K562 (cell line): ENCODE measurements at regions not wholly inside any gene's neighbourhood (a gene's known extent, or its start where the extent isn't known, plus 50 kb on each side); places are given as distances from the start of the nearest gene placed in this dataset.

ENCODE experiments used
- ATAC-seq: fragments of 200-7000 bp; cut with Tn5 transposase; 3 replicates; pipeline ENCODE4 v1.9.1; 2020; ENCODE audit warnings: moderate library complexity
- BruUV-seq: library from RNA; stranded (reverse); fragments of 400-500 nt; replicated peaks from 2 replicates; lab custom pipeline; 2021; lab: Mats Ljungman, UMichigan
- CTCF ChIA-PET: fragments of 300-600 bp; formaldehyde crosslinking; extraction: SDS; loops from one replicate; lab custom pipeline; 2021; ENCODE audit warnings: low intra/inter-chr PET ratio; lab: Yijun Ruan, JAX
- POLR2A ChIA-PET: fragments of 300-600, 350-650 bp; sonication (Branson Sonifier 250); formaldehyde crosslinking; extraction: SDS; loops from one replicate; lab custom pipeline; 2021; ENCODE audit warnings: antibody characterized with exemption, inconsistent platforms; lab: Yijun Ruan, JAX
- DNase-seq, 4 experiments: peaks; one replicate each; pipeline versions ENCODE4 v3.0.0 to v3.0.0-alpha.2; 2011 to 2018; ENCODE audit warnings: low spot score in 3 of 4, mixed read lengths in 3 of 4; ENCODE audit errors: extremely low read depth in 1 of 4
- FAIRE-seq: peaks from 2 replicates; lab custom pipeline; 2011; peaks lifted over from hg19 to GRCh38; lab: Jason Lieb, UNC
- H2AFZ ChIP-seq: 2 replicates; pipeline ENCODE4 v1.6.0; 2011; ENCODE audit warnings: low read depth, low read length, control low read depth, inconsistent platforms
- H3K27ac ChIP-seq: fragments of 200-600 bp; 3 replicates; pipeline ENCODE4 v1.8.0; 2011; ENCODE audit warnings: low read depth, mild to moderate bottlenecking, control low read depth, inconsistent platforms, low read length, moderate library complexity, mixed read lengths; ENCODE audit errors: extremely low read depth
- H3K27me3 ChIP-seq, 2 experiments: fragments of 300-600 bp in 1 of 2; 2 replicates in 1 of 2; 3 replicates in 1 of 2; pipeline versions ENCODE4 v1.6.0 to v1.8.0; 2011; ENCODE audit warnings: inconsistent platforms in 2 of 2, low read length in 2 of 2, mild to moderate bottlenecking in 1 of 2, mixed read lengths in 1 of 2, moderate library complexity in 1 of 2; ENCODE audit not compliant: control insufficient read depth in 2 of 2, insufficient read depth in 2 of 2
- H3K36me3 ChIP-seq: fragments of 300-600 bp; 3 replicates; pipeline ENCODE4 v1.8.0; 2011; ENCODE audit warnings: mild to moderate bottlenecking, low read length, inconsistent platforms; ENCODE audit not compliant: control insufficient read depth, insufficient read depth
- H3K4me1 ChIP-seq, 2 experiments: fragments of 200-600 bp in 1 of 2; replicated peaks in 1 of 2; 2 replicates in 1 of 2; 3 replicates in 1 of 2; pipeline versions ENCODE4 v1.5.1 to v1.8.0; 2011; ENCODE audit warnings: inconsistent platforms in 2 of 2, low read length in 2 of 2, mild to moderate bottlenecking in 1 of 2, mixed read lengths in 1 of 2, moderate library complexity in 1 of 2; ENCODE audit not compliant: control insufficient read depth in 2 of 2, insufficient read depth in 2 of 2
- H3K4me2 ChIP-seq: 2 replicates; pipeline ENCODE4 v1.6.1; 2011; ENCODE audit warnings: low read length, control low read depth, inconsistent platforms, mixed read lengths; ENCODE audit not compliant: insufficient read depth
- H3K4me3 ChIP-seq: fragments of 200-600 bp; sonication (generic), shearing (Covaris generic); 2 replicates; pipeline ENCODE4 v1.5.1; 2016; ENCODE audit warnings: control low read depth, inconsistent platforms
- H3K79me2 ChIP-seq: fragments of 200-600 bp; 3 replicates; pipeline ENCODE4 v1.8.0; 2011; ENCODE audit warnings: low read length, inconsistent platforms; ENCODE audit not compliant: control insufficient read depth, insufficient read depth
- H3K9ac ChIP-seq, 2 experiments: 2 replicates each; pipeline versions ENCODE4 v1.6.0 to v1.6.1; 2011; ENCODE audit warnings: low read depth in 2 of 2, low read length in 2 of 2, control low read depth in 1 of 2, inconsistent platforms in 1 of 2, mild to moderate bottlenecking in 1 of 2, mixed read lengths in 1 of 2; ENCODE audit not compliant: insufficient read depth in 1 of 2
- H3K9me1 ChIP-seq: one replicate; pipeline ENCODE4 v1.6.0; 2011; ENCODE audit warnings: inconsistent platforms, mild to moderate bottlenecking, low read length, moderate library complexity; ENCODE audit not compliant: control insufficient read depth, insufficient read depth
- H3K9me3 ChIP-seq: replicated peaks from 2 replicates; pipeline ENCODE4 v1.5.1; 2011; ENCODE audit warnings: low read depth, low read length, inconsistent platforms; ENCODE audit not compliant: control insufficient read depth, insufficient read depth
- H4K20me1 ChIP-seq: replicated peaks from 2 replicates; pipeline ENCODE4 v1.6.1; 2011; ENCODE audit warnings: low read length, inconsistent platforms, mixed read lengths; ENCODE audit not compliant: control insufficient read depth, insufficient read depth
- FUS ChIP-seq: fragments of 200-400 bp; formaldehyde crosslinking; optimal IDR thresholded peaks from 2 replicates; pipeline ENCODE3; 2017; ENCODE audit warnings: low read depth, low read length
- ZBTB11 ChIP-seq, 3 experiments: fragments of 200-800 bp in 1 of 3; fragments of 250-450 bp in 1 of 3; fragments of 450-650 bp in 1 of 3; sonication (Bioruptor Pico) in 1 of 3; sonication (Bioruptor generic) in 1 of 3; formaldehyde crosslinking in 1 of 3; IDR thresholded peaks; 2 replicates each; pipeline versions ENCODE4 v1.6.1 to v1.8.0; 2016 to 2022; ENCODE audit warnings: mild to moderate bottlenecking in 2 of 3, missing genetic modification characterization in 2 of 3, missing compliant biosample characterization in 1 of 3, moderate library complexity in 1 of 3
- WGBS: fragments of 100-300 bp; shearing (Covaris generic); methylation state at CpG from one replicate; pipeline ENCODE4 v1.1.6; 2016; ENCODE audit warnings: low coverage, mixed read lengths; ENCODE audit not compliant: insufficient coverage; ENCODE audit errors: missing lambda C conversion rate; 5-methylcytosine and 5-hydroxymethylcytosine counted together
- in situ Hi-C: fragments of 300-500 bp; cut with MboI; formaldehyde crosslinking; loops from 4 replicates; pipeline ENCODE4 v1.15.0; 2018; ENCODE audit warnings: inconsistent platforms, mixed read lengths
- intact Hi-C: fragments of 100-400 bp; cut with micrococcal nuclease; formaldehyde crosslinking; loops from 2 replicates; pipeline ENCODE4 v1.14.2; 2022
- TF ChIP-seq, protein P1 (sequence below): fragments of 250-450 bp; sonication (Bioruptor Pico); IDR thresholded peaks from 2 replicates; pipeline ENCODE4 v1.5.0; 2021

DNA sequence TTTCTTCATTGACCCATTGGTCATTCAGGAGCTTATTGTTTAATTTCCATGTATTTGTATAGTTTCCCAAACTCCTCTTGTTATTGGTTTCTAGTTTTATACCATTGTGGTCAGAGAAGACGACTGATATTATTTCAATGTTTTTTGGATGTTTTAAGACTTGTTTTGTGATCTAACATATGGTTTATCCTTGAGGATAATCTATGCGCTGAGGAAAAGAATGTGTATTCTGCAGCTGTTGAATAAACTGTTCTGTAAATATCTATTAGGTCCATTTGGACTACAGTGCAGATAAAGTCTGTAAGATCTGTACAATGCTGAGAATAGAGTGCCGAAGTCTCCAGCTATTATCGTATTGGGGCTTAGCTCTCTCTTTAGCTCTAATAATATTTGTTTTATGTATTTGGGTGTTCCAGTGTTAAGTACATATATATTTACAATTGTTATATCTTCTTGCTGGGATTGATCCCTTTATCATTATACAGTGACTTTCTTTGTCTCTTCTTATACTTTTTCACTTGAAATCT lies 223.3 kb upstream of the ZNF217 start:
- BruUV-seq, result no TSS peak
- ATAC-seq, result no peak
- 79% methylated on average over 3 of the region's 4 CpGs for WGBS
- intact Hi-C loops, result no loop called here
- no peak overlapping the region for H3K4me2 ChIP-seq
- no peaks in the 10 kb centered on the region for H3K79me2 ChIP-seq
- no peak for DNase-seq
- in situ Hi-C loops, result no loop called here
- H3K27me3 ChIP-seq, result no peaks in the 10 kb centered on the region
- H3K9ac ChIP-seq, result no peak overlapping the region
- POLR2A ChIA-PET, result no interaction called here
- no peaks in the 10 kb centered on the region for H3K9me3 ChIP-seq
- H3K9me1 ChIP-seq, result no peaks in the 10 kb centered on the region
- no peak overlapping the region for H3K27ac ChIP-seq
- peak in 1 of 3 experiments; percentile 87; a peak in 2 of 6 replicates for TF ChIP-seq ZBTB11 (CRISPR knock-in tag; IDR thresholded peaks at IDR 0.05)
- TF ChIP-seq FUS, result no peak
- TF ChIP-seq, protein P1, sequence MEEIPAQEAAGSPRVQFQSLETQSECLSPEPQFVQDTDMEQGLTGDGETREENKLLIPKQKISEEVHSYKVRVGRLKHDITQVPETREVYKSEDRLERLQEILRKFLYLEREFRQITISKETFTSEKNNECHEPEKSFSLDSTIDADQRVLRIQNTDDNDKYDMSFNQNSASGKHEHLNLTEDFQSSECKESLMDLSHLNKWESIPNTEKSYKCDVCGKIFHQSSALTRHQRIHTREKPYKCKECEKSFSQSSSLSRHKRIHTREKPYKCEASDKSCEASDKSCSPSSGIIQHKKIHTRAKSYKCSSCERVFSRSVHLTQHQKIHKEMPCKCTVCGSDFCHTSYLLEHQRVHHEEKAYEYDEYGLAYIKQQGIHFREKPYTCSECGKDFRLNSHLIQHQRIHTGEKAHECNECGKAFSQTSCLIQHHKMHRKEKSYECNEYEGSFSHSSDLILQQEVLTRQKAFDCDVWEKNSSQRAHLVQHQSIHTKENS, result no peak
- no peaks in the 10 kb centered on the region for H3K4me1 ChIP-seq
- CTCF ChIA-PET, result no interaction called here
- no peak overlapping the region for H3K4me3 ChIP-seq
- no peak overlapping the region for H2AFZ ChIP-seq
- no peaks in the 10 kb centered on the region for H3K36me3 ChIP-seq
- FAIRE-seq, result no peak
- H4K20me1 ChIP-seq, result no peaks in the 10 kb centered on the region
